B cell (primary cell): ENCODE measurements at regions not wholly inside any gene's neighbourhood (a gene's known extent, or its start where the extent isn't known, plus 50 kb on each side); places are given as distances from the start of the nearest gene placed in this dataset.

ENCODE experiments used
- CTCF ChIP-seq: fragments of 200-600 bp; IDR thresholded peaks from one replicate; pipeline ENCODE4 v1.8.0; 2022; ENCODE audit warnings: antibody characterized with exemption, mild to moderate bottlenecking
- EZH2 ChIP-seq: IDR thresholded peaks from 2 replicates; pipeline ENCODE4 v1.6.1; 2012; ENCODE audit warnings: borderline replicate concordance, low read depth, mild to moderate bottlenecking, moderate library complexity, low read length; ENCODE audit not compliant: insufficient read depth, poor library complexity, severe bottlenecking

- no peak for TF ChIP-seq CTCF
- no peak for TF ChIP-seq EZH2
These were observed 53.2 kb upstream of the ADRA2C start for GRCh38 chr4:3712936-3713335.
